GM12891 (cell line): ENCODE measurements at regions not wholly inside any gene's neighbourhood (a gene's known extent, or its start where the extent isn't known, plus 50 kb on each side); places are given as distances from the start of the nearest gene placed in this dataset.

ENCODE experiments used
- DNase-seq: peaks from one replicate; pipeline ENCODE4 v3.0.0; 2011; ENCODE audit warnings: low spot score; ENCODE audit not compliant: insufficient read length
- FAIRE-seq: peaks from 2 replicates; lab custom pipeline; 2011; peaks lifted over from hg19 to GRCh38; lab: Jason Lieb, UNC
- PAX5 ChIP-seq: IDR thresholded peaks from 2 replicates; pipeline ENCODE4 v1.6.1; 2011; ENCODE audit warnings: low read length, moderate library complexity, mild to moderate bottlenecking; ENCODE audit not compliant: insufficient read depth, severe bottlenecking
- POLR2A ChIP-seq: IDR thresholded peaks from 2 replicates; pipeline ENCODE4 v1.6.1; 2011; ENCODE audit warnings: low read depth, low read length, control low read depth
- POLR2AphosphoS5 ChIP-seq: IDR thresholded peaks from 2 replicates; pipeline ENCODE4 v1.6.1; 2011; ENCODE audit warnings: low read depth, low read length, control low read depth
- POU2F2 ChIP-seq: IDR thresholded peaks from 2 replicates; pipeline ENCODE4 v1.6.1; 2011; ENCODE audit warnings: low read depth, mild to moderate bottlenecking, control low read depth, low read length, moderate library complexity
- SPI1 ChIP-seq: IDR thresholded peaks from 2 replicates; pipeline ENCODE4 v1.6.1; 2011; ENCODE audit warnings: low read depth, low read length, control low read depth
- TAF1 ChIP-seq: IDR thresholded peaks from 2 replicates; pipeline ENCODE4 v1.6.1; 2011; ENCODE audit warnings: low read depth, low read length, control low read depth

DNA sequence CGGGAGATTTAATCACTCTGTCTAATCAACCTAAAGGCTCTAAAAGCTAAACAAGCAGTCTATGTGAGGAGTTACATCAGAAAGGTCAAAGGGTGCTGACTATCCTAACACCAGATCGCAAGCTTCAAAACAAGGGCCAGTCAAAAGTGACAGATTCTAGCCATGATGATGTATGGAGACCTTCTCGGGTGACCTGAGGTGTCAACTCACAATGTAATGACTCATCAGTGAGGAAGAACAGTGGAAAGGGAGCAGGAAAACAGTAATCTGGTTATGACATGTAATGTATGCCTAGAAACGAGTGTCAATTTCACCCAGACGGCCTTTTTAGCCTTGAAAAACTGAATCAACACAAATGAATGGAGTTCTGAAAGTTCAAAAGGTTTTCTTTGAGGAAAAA, 375.3 kb downstream of the IDS start:
- no peak for TF ChIP-seq POLR2A
- no peak for TF ChIP-seq POLR2AphosphoS5
- TF ChIP-seq POU2F2, result no peak
- TF ChIP-seq SPI1, result no peak
- no peak for TF ChIP-seq PAX5
- no peak for TF ChIP-seq TAF1
- FAIRE-seq (no peak), DNase-seq (no peak)

DNA sequence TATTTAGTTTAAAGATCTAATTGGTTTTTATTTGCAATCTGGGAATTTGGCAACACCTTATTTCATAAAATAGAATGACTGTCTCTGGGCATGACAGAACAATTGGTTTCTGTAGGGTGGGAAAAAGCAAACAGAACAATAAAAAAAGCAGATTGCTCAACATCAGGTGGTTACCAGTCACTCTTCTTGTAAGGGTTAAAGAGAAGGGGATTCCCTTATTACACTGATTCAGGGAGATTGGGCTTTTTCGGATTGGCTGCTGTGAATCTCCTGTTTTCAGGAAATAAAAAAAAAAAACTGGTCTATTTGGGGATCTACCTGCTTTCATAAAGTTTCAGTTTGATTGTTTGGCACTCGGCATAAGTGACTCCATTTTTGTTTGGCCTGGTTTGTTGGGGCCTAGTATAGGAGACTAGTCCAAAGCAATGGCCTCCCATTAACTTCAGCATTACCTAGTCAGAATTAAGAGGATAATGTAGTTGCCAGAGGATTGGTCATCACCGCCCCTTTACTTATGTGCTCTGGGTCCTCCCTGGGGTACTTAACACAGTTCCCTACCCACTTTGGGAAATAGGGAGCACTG, 380.5 kb downstream of the IDS start:
- FAIRE-seq, result no peak
- DNase-seq, result no peak
- TF ChIP-seq SPI1, result no peak
- TF ChIP-seq POU2F2, result no peak
- no peak for TF ChIP-seq PAX5
- TF ChIP-seq TAF1, result no peak
- TF ChIP-seq POLR2AphosphoS5, result no peak
- TF ChIP-seq POLR2A, result no peak

DNA sequence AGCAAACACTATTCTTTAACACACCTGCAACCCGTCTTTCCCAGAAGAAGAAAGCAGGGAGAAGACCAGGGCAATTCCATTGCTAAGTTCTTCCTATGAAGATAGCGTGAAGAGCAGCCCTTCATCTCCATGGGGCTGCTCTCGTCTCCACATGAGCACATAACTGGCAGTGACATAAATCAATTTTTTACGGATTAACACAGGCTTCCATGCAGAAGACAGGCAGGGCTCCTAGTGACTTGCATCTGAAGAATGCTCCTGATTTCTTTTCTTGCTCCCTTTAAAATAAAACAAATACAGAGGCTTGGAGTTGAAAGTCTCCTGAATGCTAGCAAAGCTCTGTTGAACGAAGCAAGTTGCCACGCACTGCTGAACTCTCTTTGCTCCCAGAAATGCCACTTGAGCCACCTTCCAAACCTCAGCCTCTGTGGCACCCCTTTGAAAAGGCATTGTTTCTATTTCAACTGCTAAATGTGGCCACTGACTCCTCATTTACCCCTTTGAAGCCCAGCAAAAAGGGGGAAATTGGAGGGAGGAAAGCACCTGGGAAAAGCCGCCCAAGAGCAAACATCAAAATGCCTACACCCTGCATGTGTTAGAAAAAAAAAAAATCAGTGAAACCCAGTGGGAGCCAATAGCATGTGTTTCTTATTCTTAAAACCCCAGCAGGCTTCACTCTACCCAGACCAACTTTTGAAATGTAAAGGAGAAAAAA, 383.7 kb downstream of the IDS start:
- DNase-seq (no peak), FAIRE-seq (no peak)
- TF ChIP-seq POLR2A, result no peak
- no peak for TF ChIP-seq TAF1
- no peak for TF ChIP-seq POU2F2
- TF ChIP-seq SPI1, result no peak

DNA sequence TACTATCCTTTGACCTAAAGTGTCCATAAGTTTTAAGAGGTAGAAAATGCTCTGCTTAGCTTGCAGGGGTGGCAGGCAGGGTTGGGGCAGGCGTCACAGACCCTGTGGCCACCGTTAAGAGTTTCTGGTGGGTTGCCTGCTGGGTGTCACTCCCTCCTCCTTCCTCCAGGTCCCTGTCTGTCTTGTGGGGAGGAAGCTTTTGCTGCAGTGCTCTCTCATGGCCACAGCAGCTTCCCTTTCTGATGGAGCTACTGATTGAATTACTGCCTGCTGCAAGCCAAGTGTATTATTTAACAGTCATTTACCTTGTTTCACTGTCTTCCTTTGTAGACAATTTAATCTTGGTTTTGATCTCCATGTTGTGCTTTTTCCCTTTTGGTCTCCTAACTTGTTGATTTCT, 384.6 kb downstream of the IDS start:
- DNase-seq (no peak), FAIRE-seq (peak; percentile 9)
- TF ChIP-seq SPI1, result no peak
- no peak for TF ChIP-seq PAX5
- TF ChIP-seq TAF1, result no peak
- no peak for TF ChIP-seq POLR2A

DNA sequence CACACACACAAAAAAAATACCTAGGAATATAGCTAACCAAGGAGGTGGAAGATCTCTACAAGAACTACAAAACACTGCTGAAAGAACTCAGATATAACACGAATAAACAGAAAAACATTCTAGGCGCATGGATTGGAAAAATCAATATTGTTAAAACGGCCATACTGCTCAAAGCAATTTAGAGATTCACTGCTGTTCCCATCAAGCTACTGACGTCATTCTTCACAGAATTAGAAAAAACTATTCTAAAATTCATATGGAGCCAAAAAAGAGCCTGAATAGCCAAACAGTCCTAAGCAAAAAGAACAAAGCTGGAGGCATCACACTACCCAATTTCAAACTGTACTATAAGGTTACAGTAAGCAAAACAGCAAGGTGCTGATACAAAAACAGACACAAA, 390.2 kb downstream of the IDS start:
- TF ChIP-seq SPI1 (no peak), TAF1 (no peak), POU2F2 (no peak), POLR2AphosphoS5 (no peak), PAX5 (no peak), POLR2A (no peak)
- DNase-seq, result no peak
- FAIRE-seq, result no peak

DNA sequence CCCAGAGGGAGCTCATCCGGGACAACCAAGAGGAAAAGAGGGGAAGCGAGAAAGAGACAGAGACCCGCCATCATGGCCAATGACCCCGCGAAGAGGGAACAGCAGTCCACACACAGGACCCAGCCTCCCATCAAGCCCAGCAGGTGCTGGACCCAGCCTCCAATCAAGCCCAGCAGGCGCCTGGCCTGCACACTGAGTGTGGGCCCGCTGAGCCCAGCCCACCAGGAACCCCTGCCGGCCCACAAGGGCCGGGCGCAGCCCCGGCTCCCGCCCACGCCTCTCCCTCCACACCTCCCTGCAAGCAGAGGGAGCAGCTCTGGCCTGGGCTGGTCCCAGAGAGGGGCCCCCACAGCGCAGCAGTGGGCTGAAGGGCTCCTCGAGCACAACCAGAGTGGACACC, 391.1 kb downstream of the IDS start:
- DNase-seq, result no peak
- TF ChIP-seq POLR2A (no peak), PAX5 (no peak), POLR2AphosphoS5 (no peak), POU2F2 (no peak), SPI1 (no peak), TAF1 (no peak)
- no peak for FAIRE-seq

DNA sequence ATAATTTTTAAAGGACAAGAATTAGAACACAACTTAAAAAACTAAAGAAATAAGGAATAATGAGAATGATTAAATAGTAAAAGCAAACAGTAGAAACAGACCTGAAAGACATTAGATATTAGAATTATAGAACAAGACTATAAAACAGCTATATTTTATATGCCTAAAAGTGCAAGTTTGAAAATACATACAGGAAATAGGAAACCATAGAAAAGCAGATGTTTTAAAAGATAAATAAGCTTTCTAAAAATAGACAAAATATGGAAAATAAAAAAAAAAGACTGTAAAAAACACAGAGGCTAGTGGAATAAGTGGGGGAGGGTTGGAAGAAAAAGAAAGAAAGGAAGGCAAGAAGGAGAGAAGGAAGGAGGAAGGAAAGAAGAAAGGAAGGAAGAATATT, 407.3 kb downstream of the IDS start:
- DNase-seq (no peak), FAIRE-seq (no peak)
- TF ChIP-seq POLR2A (no peak), POU2F2 (no peak), PAX5 (no peak), TAF1 (no peak), SPI1 (no peak), POLR2AphosphoS5 (no peak)

DNA sequence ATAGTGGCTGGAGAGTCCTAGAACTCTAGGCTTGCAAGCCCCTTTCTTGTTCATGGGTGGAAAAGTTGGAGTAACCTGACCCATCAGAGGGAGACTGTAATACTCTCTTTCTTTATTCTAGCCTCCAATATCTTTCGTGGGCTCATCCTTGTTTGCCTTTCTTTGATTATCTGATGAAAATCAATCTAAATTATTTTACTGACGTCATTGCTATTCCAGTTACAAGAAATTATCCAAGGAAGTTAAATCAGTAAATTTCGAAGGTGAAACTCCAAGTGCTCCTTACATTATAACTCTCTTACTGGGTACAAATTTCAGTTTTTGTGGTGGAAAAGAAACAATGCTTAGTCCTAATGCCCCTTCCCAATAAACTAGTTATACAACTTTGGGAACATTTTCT, 412.9 kb downstream of the IDS start:
- no peak for FAIRE-seq
- DNase-seq, result no peak

DNA sequence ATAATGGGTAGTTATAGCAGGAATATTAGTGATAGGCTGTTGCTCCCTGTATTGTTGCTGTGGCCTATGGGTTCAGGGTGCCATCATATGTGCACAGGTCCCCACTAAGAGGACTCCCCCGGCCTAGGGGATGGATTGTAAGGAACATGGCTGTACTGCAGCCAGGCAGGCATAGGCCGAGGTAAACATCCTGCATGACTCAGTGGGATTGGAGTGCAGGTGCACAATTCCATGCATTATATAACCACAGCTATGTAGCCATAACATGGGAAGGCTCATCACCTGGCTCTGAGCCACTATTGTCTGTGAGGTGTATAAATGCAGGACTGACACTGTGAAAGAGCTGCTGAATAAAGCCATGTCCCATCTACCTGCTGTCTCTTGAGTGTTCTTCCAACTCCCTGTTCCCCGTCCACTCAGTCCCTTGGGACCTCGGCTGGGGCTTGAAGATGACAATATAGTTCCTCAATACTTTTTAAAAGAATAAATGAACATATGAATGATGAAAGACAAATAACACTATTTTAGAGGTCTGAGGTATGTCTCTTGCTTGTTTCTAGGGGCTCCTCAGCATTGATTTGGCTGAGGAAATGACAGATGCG, 425.2 kb downstream of the IDS start:
- DNase-seq (no peak), FAIRE-seq (no peak)
- TF ChIP-seq POLR2AphosphoS5, result no peak
- no peak for TF ChIP-seq SPI1
- no peak for TF ChIP-seq PAX5
- no peak for TF ChIP-seq POU2F2
- TF ChIP-seq TAF1, result no peak
- TF ChIP-seq POLR2A, result no peak

More for the DNA sequence above, 412.9 kb downstream of the IDS start:
- TF ChIP-seq POLR2AphosphoS5 (no peak), PAX5 (no peak), POU2F2 (no peak), TAF1 (no peak), SPI1 (no peak), POLR2A (no peak)

DNA sequence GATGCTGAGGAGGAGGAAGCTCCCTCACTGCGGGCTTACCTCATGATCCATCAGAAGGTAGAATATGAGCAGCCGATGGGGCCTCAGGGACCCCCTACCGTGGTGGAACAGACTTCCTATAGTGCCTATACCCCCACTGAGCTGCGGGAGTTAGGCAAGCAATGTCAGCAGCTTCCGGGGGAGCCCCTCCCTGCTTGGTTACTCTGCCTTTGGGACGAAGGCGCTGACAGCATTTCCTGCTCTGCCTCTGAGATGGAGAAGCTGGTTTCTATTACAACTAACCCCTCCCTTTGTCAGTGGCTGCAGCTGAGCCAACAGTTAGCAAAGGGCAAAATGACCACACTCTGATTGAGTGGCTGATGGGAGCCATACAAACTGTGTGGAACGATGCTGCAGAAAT, 430.7 kb downstream of the IDS start:
- no peak for DNase-seq

More for the DNA sequence above, 430.7 kb downstream of the IDS start:
- TF ChIP-seq POLR2AphosphoS5 (no peak), SPI1 (no peak), TAF1 (no peak), POLR2A (no peak), PAX5 (no peak), POU2F2 (no peak)
- no peak for FAIRE-seq
